ENCODE measurements at regions not wholly inside any gene's neighbourhood (a gene's known extent, or its start where the extent isn't known, plus 50 kb on each side); places are given as distances from the start of the nearest gene placed in this dataset.

DNA sequence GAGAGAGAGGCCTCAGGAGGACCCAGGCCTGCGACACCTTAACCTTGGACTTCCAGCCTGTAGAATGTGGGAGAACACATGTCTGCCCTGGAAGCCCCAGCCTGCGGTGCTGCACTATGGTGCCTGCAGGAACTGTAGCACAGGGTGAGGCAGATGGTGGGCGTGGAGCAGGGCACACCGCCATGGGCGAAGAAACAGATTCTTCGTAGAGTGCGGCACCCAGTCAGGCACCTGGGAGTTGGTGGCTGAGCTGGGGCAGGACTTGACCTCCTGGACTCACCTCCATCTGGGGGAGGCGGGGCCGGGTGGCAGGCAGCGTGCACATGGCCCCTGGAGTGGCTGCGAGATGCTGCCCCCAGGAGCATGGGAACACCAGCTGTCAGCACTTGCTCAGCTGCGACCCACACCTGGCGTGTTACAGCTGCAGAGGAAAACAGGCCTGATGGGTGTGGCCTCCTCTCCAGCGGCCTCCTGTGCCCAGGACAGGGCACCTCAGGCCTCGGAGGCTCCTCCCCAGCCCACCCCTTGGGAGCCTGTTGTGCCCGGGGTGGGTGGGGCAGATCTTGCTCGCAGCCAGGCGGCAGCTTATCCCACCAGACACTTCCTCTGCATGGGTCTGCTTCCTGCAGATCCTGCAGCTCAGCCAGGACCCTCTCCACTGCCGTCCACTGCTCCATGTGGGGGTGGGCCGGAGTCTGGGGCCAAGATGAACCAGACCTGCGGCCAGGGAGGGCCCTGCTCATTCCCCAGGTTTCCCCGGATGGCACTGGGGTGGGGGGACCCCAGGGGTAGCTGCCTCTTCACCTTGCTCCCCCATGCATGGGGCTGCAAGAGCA, 80.4 kb downstream of the MYEOV start:
- Histone ChIP-seq H4K91ac (ENCODE audit: low read depth, low read length, poor library complexity) (peak overlapping the region; percentile 1), H3K36me3 (replicated peaks in 1 of 2; ENCODE audit: control insufficient read depth in 2 of 2, insufficient read depth in 2 of 2, low read length in 2 of 2) (no peaks in the 10 kb centered on the region), H2BK5ac (ENCODE audit: low read length) (peak overlapping the region; percentile 26), H3K9me3 (replicated peaks in 1 of 2; ENCODE audit: control insufficient read depth in 2 of 2, insufficient read depth in 1 of 2, low read depth in 1 of 2, low read length in 2 of 2) (peaks cover 3 to 4% of the 10 kb centered on the region in 2 donors), H3K27me3 (ENCODE audit: control insufficient read depth in 3 of 3, insufficient read depth in 3 of 3, low read depth in 1 of 3, low read length in 3 of 3) (no peaks in the 10 kb centered on the region), H2BK120ac (ENCODE audit: low read depth, low read length) (no peak overlapping the region), H3K14ac (ENCODE audit: low read length) (peak overlapping the region; percentile 5), H2AK5ac (ENCODE audit: low read depth, low read length) (peak overlapping the region; percentile 94), H2BK12ac (ENCODE audit: low read length) (peak overlapping the region; percentile 47), H3K9ac (ENCODE audit: low read depth, low read length, poor library complexity) (peak overlapping the region; percentile 65), H3K79me1 (ENCODE audit: low read depth, low read length) (no peaks in the 10 kb centered on the region), H3K18ac (ENCODE audit: low read length) (peak overlapping the region; percentile 86), H3K23ac (ENCODE audit: low read depth, low read length, poor library complexity) (peak overlapping the region; percentile 18), H3K4me1 (ENCODE audit: control insufficient read depth in 2 of 2, insufficient read depth in 1 of 2, low read depth in 1 of 2, low read length in 2 of 2) (peaks cover 0 to 2% of the 10 kb centered on the region in 2 donors), H2BK15ac (ENCODE audit: low read length) (peak overlapping the region; percentile 84), H2AFZ (ENCODE audit: low read length) (no peak overlapping the region), H4K8ac (ENCODE audit: low read depth, low read length) (peak overlapping the region; percentile 45), H3K4me2 (ENCODE audit: insufficient read depth, low read length, poor library complexity, severe bottlenecking) (no peak overlapping the region), H3K4ac (ENCODE audit: low read length) (no peak overlapping the region), H3K27ac (replicated peaks; ENCODE audit: low read length) (no peak overlapping the region), H3K4me3 (ENCODE audit: low read length in 2 of 2) (no peak overlapping the region)
- DNase-seq (ENCODE audit: low spot score) = no peak
- no CpG with 5 or more reads among the region's 22 CpGs for WGBS, 2 donors (ENCODE audit: extremely low coverage in 2 of 2, insufficient read length in 2 of 2, insufficient replicate concordance in 1 of 2)

DNA sequence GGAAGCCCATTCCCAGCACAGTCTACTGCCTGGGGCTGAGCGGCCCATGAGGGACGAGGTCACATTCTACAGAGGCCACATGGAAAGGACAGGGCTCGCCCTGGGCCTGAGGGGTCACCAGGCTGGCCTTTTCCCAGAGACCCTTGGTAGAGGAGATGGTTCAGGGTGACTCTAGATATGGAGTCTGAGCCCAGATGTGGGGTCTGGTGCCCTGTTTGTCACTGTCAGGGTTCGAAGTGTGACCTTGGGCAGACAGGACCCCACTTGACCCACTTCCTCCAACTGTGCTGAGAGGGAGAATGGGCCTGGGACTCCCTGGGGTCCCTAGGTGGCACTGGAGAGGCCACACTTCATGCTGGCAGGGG, 81.0 kb downstream of the MYEOV start:
- Histone ChIP-seq H3K79me1 (ENCODE audit: low read depth, low read length) (no peaks in the 10 kb centered on the region), H2BK15ac (ENCODE audit: low read length) (no peak overlapping the region), H3K36me3 (replicated peaks in 1 of 2; ENCODE audit: control insufficient read depth in 2 of 2, insufficient read depth in 2 of 2, low read length in 2 of 2) (no peaks in the 10 kb centered on the region), H3K4me2 (ENCODE audit: insufficient read depth, low read length, poor library complexity, severe bottlenecking) (no peak overlapping the region), H4K8ac (ENCODE audit: low read depth, low read length) (no peak overlapping the region), H3K4me3 (ENCODE audit: low read length in 2 of 2) (no peak overlapping the region), H4K91ac (ENCODE audit: low read depth, low read length, poor library complexity) (no peak overlapping the region), H2AK5ac (ENCODE audit: low read depth, low read length) (peak overlapping the region; percentile 94), H3K23ac (ENCODE audit: low read depth, low read length, poor library complexity) (no peak overlapping the region), H2BK120ac (ENCODE audit: low read depth, low read length) (no peak overlapping the region), H3K9me3 (replicated peaks in 1 of 2; ENCODE audit: control insufficient read depth in 2 of 2, insufficient read depth in 1 of 2, low read depth in 1 of 2, low read length in 2 of 2) (peaks cover under 1 to 1% of the 10 kb centered on the region in 2 donors), H3K27me3 (ENCODE audit: control insufficient read depth in 3 of 3, insufficient read depth in 3 of 3, low read depth in 1 of 3, low read length in 3 of 3) (no peaks in the 10 kb centered on the region), H3K18ac (ENCODE audit: low read length) (peak overlapping the region; percentile 52), H3K27ac (replicated peaks; ENCODE audit: low read length) (no peak overlapping the region), H3K14ac (ENCODE audit: low read length) (no peak overlapping the region), H3K4ac (ENCODE audit: low read length) (no peak overlapping the region), H2BK5ac (ENCODE audit: low read length) (no peak overlapping the region), H2AFZ (ENCODE audit: low read length) (no peak overlapping the region), H3K4me1 (ENCODE audit: control insufficient read depth in 2 of 2, insufficient read depth in 1 of 2, low read depth in 1 of 2, low read length in 2 of 2) (peaks cover 0 to 2% of the 10 kb centered on the region in 2 donors), H2BK12ac (ENCODE audit: low read length) (no peak overlapping the region), H3K9ac (ENCODE audit: low read depth, low read length, poor library complexity) (no peak overlapping the region)
- DNase-seq (ENCODE audit: low spot score) = no peak
- no CpG with 5 or more reads among the region's 4 CpGs for WGBS, 2 donors (ENCODE audit: extremely low coverage in 2 of 2, insufficient read length in 2 of 2, insufficient replicate concordance in 1 of 2)

DNA sequence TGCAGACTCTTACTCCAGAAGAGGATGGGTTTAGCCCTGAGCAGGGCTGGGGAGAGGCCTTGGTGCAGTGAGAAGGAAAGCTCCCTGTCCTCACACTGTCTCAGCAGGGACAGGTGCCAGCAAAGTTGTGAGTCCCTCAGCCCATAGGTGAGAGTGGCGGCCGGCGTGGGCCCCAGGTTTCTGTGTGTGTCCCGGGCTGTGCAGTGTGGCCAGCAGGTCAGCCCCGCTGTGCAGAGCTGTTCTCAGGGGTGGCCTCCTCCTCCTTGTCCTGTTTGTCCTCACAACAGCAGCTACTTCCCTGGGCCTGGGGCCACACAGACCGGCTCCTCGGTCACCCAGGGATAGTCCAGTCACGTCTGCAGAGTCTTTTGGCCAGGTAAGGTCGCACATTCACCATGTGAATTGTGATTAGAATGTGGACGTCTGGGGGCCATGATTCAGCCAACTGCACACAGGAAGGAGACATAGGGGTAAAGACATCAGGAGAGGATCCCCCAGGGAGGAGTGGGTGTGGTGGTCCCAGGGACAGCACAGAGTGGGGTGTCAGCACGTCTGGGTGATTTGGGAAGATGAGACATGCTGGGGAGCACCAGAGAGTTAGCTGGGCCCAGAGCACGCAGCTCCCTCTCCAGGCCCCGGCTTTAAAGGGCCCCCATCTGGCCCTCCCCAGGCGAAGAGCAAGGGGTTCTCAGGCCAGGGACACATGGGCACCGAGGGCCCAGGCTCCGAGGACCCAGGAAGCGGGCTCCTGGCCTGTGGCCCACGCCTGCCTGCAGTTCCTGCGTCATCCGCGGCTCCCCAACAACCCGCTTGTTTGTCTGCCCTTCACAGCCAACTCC, 81.6 kb downstream of the MYEOV start:
- no peak overlapping the region for H3K9ac ChIP-seq (ENCODE audit: low read depth, low read length, poor library complexity)
- H2AK5ac ChIP-seq (ENCODE audit: low read depth, low read length) = peak overlapping the region; percentile 94
- H3K23ac ChIP-seq (ENCODE audit: low read depth, low read length, poor library complexity) = no peak overlapping the region
- no peak overlapping the region for H2BK120ac ChIP-seq (ENCODE audit: low read depth, low read length)
- H3K36me3 ChIP-seq (replicated peaks in 1 of 2; ENCODE audit: control insufficient read depth in 2 of 2, insufficient read depth in 2 of 2, low read length in 2 of 2) = no peaks in the 10 kb centered on the region
- no peak overlapping the region for H4K91ac ChIP-seq (ENCODE audit: low read depth, low read length, poor library complexity)
- H3K14ac ChIP-seq (ENCODE audit: low read length) = no peak overlapping the region
- H3K4ac ChIP-seq (ENCODE audit: low read length) = no peak overlapping the region
- peaks cover 0 to 2% of the 10 kb centered on the region in 2 donors for H3K4me1 ChIP-seq (ENCODE audit: control insufficient read depth in 2 of 2, insufficient read depth in 1 of 2, low read depth in 1 of 2, low read length in 2 of 2)
- H4K8ac ChIP-seq (ENCODE audit: low read depth, low read length) = no peak overlapping the region
- no peak overlapping the region for H3K4me3 ChIP-seq (ENCODE audit: low read length in 2 of 2)
- H3K9me3 ChIP-seq (replicated peaks in 1 of 2; ENCODE audit: control insufficient read depth in 2 of 2, insufficient read depth in 1 of 2, low read depth in 1 of 2, low read length in 2 of 2) = no peaks in the 10 kb centered on the region
- H3K27ac ChIP-seq (replicated peaks; ENCODE audit: low read length) = no peak overlapping the region
- no peaks in the 10 kb centered on the region for H3K79me1 ChIP-seq (ENCODE audit: low read depth, low read length)
- H2BK5ac ChIP-seq (ENCODE audit: low read length) = no peak overlapping the region
- WGBS, 2 donors (ENCODE audit: extremely low coverage in 2 of 2, insufficient read length in 2 of 2, insufficient replicate concordance in 1 of 2) = no CpG with 5 or more reads among the region's 22 CpGs
- no peak overlapping the region for H2AFZ ChIP-seq (ENCODE audit: low read length)
- peak overlapping the region; percentile 95 for H2BK15ac ChIP-seq (ENCODE audit: low read length)
- H3K27me3 ChIP-seq (ENCODE audit: control insufficient read depth in 3 of 3, insufficient read depth in 3 of 3, low read depth in 1 of 3, low read length in 3 of 3) = no peaks in the 10 kb centered on the region
- H2BK12ac ChIP-seq (ENCODE audit: low read length) = peak overlapping the region; percentile 43
- H3K4me2 ChIP-seq (ENCODE audit: insufficient read depth, low read length, poor library complexity, severe bottlenecking) = no peak overlapping the region
- DNase-seq (ENCODE audit: low spot score) = no peak
- H3K18ac ChIP-seq (ENCODE audit: low read length) = peak overlapping the region; percentile 63

Measured in neuronal stem cell (in vitro differentiated cells).